SIG-M5 (cell line): ENCODE measurements at regions not wholly inside any gene's neighbourhood (a gene's known extent, or its start where the extent isn't known, plus 50 kb on each side); places are given as distances from the start of the nearest gene placed in this dataset.

Experiments
- DNase-seq: peaks from one replicate; lab custom pipeline; 2025; lab: John Stamatoyannopoulos, UW

- no peak for DNase-seq
These were observed 201.7 kb upstream of the CWC22 start for GRCh38 chr2:180208841-180209240.

- no peak for DNase-seq
These were observed 198.6 kb upstream of the CWC22 start for GRCh38 chr2:180205621-180206235.

- DNase-seq, result no peak
These were observed 196.9 kb upstream of the CWC22 start for GRCh38 chr2:180203972-180204371.

- DNase-seq, result no peak
These were observed 195.4 kb upstream of the CWC22 start for GRCh38 chr2:180202467-180202951.

GRCh38 chr2:180196419-180196977 lies 189.4 kb upstream of the CWC22 start:
- no peak for DNase-seq

GRCh38 chr2:180195847-180196246 lies 188.8 kb upstream of the CWC22 start:
- no peak for DNase-seq

- no peak for DNase-seq
These were observed 184.5 kb upstream of the CWC22 start for GRCh38 chr2:180191432-180192124.

- DNase-seq, result no peak
These were observed 183.8 kb upstream of the CWC22 start for GRCh38 chr2:180190851-180191250.

- DNase-seq, result no peak
These were observed 180.5 kb upstream of the CWC22 start for GRCh38 chr2:180187611-180188010.

- no peak for DNase-seq
These were observed 177.4 kb upstream of the CWC22 start for GRCh38 chr2:180184506-180184905.

GRCh38 chr2:180180511-180180910 lies 173.4 kb upstream of the CWC22 start:
- DNase-seq, result no peak

GRCh38 chr2:180177534-180177933 lies 170.4 kb upstream of the CWC22 start:
- DNase-seq, result no peak

GRCh38 chr2:180175736-180176135 lies 168.6 kb upstream of the CWC22 start:
- no peak for DNase-seq

- no peak for DNase-seq
These were observed 167.5 kb upstream of the CWC22 start for GRCh38 chr2:180174580-180174979.

GRCh38 chr2:180169474-180169873 lies 162.4 kb upstream of the CWC22 start:
- DNase-seq, result no peak

GRCh38 chr2:180161415-180161814 lies 154.3 kb upstream of the CWC22 start:
- DNase-seq, result no peak

GRCh38 chr2:180159921-180160320 lies 152.8 kb upstream of the CWC22 start:
- no peak for DNase-seq

- no peak for DNase-seq
These were observed 151.9 kb upstream of the CWC22 start for GRCh38 chr2:180158961-180159360.

GRCh38 chr2:180156651-180157050 lies 149.6 kb upstream of the CWC22 start:
- DNase-seq, result no peak

GRCh38 chr2:180150606-180151005 lies 143.5 kb upstream of the CWC22 start:
- DNase-seq, result no peak

GRCh38 chr2:180146541-180146940 lies 139.4 kb upstream of the CWC22 start:
- no peak for DNase-seq

GRCh38 chr2:180146114-180146513 lies 139.0 kb upstream of the CWC22 start:
- no peak for DNase-seq

GRCh38 chr2:180145163-180145562 lies 138.1 kb upstream of the CWC22 start:
- no peak for DNase-seq
